Endodermal cell (in vitro differentiated cells): ENCODE measurements at regions not wholly inside any gene's neighbourhood (a gene's known extent, or its start where the extent isn't known, plus 50 kb on each side); places are given as distances from the start of the nearest gene placed in this dataset.

ENCODE experiments used
- DNase-seq: peaks from one replicate; pipeline ENCODE4 v3.0.0-alpha.2; 2017
- H3K27ac ChIP-seq: 2 replicates; pipeline ENCODE4 v1.5.1; 2013; ENCODE audit warnings: mild to moderate bottlenecking, low read depth, low read length, moderate library complexity
- H3K27me3 ChIP-seq: 2 replicates; pipeline ENCODE4 v1.6.1; 2013; ENCODE audit warnings: mild to moderate bottlenecking, low read length, moderate library complexity; ENCODE audit not compliant: insufficient read depth, control insufficient read depth, poor library complexity, severe bottlenecking
- H3K36me3 ChIP-seq: 2 replicates; pipeline ENCODE4 v1.7.0; 2013; ENCODE audit warnings: mild to moderate bottlenecking, low read length, moderate library complexity; ENCODE audit not compliant: control insufficient read depth, insufficient read depth
- H3K4me1 ChIP-seq: one replicate; pipeline ENCODE4 v1.7.0; 2013; ENCODE audit warnings: low read length; ENCODE audit not compliant: control insufficient read depth, insufficient read depth
- H3K4me3 ChIP-seq: 2 replicates; pipeline ENCODE4 v1.5.1; 2013; ENCODE audit warnings: mild to moderate bottlenecking, low read length, moderate library complexity
- H3K9ac ChIP-seq: 2 replicates; pipeline ENCODE4 v1.6.1; 2013; ENCODE audit warnings: mild to moderate bottlenecking, low read length, moderate library complexity; ENCODE audit not compliant: poor library complexity, severe bottlenecking; ENCODE audit errors: extremely low read depth
- H3K9me3 ChIP-seq: 2 replicates; pipeline ENCODE4 v1.6.1; 2013; ENCODE audit warnings: mild to moderate bottlenecking, low read length, moderate library complexity; ENCODE audit not compliant: control insufficient read depth
- H3K27ac Mint-ChIP-seq: 2 replicates; pipeline ENCODE4 v1.8.0; 2020; ENCODE audit warnings: mixed read lengths
- H3K27me3 Mint-ChIP-seq: 2 replicates; pipeline ENCODE4 v1.8.0; 2021; ENCODE audit warnings: mild to moderate bottlenecking, mixed read lengths; ENCODE audit not compliant: insufficient read depth
- H3K36me3 Mint-ChIP-seq: 2 replicates; pipeline ENCODE4 v1.8.0; 2020; ENCODE audit warnings: low read depth, mixed read lengths
- H3K4me1 Mint-ChIP-seq: 2 replicates; pipeline ENCODE4 v1.8.0; 2020; ENCODE audit warnings: mixed read lengths
- H3K4me3 Mint-ChIP-seq: 2 replicates; pipeline ENCODE4 v1.8.0; 2020; ENCODE audit warnings: mild to moderate bottlenecking, moderate library complexity, mixed read lengths
- H3K9me3 Mint-ChIP-seq: 2 replicates; pipeline ENCODE4 v1.8.0; 2020; ENCODE audit warnings: mild to moderate bottlenecking, mixed read lengths
- WGBS, 2 experiments: methylation state at CpG; one replicate each; pipeline versions ENCODE4 v1.1.5 to v1.1.7; 2013; ENCODE audit warnings: missing lambda C conversion rate in 2 of 2, mixed read lengths in 1 of 2; ENCODE audit not compliant: insufficient coverage in 1 of 2, insufficient read length in 1 of 2; 5-methylcytosine and 5-hydroxymethylcytosine counted together
- TF ChIP-seq, protein P1 (sequence below): fragments of 200-600 bp; sonication (generic); conservative IDR thresholded peaks from 2 replicates; pipeline ENCODE4 v1.5.0; 2021; ENCODE audit warnings: antibody characterized with exemption, mild to moderate bottlenecking

DNA sequence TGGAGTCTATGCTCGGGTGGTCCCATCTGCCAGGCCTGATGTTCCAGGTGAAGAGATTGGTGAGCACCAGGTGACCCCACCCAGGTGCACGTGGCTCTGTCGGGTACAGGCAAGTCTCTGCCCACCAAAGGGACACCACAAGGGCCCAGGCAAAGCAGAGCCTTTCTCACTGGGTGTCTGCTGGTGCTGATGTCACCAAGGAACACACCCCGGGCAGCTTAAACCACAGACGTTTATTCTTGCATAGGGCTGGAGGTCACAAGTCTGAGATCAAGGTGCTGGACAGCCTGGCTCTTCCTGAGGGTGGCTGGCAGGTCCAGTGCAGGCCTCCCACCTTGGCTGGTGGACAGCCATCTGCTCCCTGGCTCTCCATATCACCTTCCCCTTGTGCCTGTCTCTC is 100.7 kb upstream of the CD93 start:
- H3K36me3 Mint-ChIP-seq: no peaks in the 10 kb centered on the region

DNA sequence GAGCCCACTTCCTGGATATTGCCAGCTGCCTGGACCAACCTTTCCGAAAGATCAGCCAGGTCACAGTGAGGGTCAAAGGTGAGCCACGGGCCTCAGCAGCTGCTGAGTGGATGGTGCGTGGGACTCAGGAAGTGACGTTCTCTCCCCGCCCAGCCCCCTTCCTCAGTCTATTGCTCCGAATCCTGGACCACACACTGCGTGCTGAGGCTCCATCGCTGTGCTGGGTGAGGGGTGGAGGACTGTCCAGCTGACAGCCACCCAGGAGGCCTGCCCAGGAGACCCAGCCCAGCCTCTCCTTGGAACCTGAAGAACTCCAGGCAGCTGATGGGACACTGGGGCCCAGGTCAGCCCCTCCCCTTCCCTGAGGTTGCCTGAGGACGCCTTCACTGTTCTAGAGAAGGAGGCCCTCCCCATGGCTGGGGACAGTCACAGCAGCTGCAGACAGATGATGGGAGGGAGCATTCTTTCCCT is 94.4 kb upstream of the CD93 start:
- Histone ChIP-seq H3K36me3 (no peaks in the 10 kb centered on the region), H3K27ac (no peak overlapping the region), H3K4me1 (peaks cover 12% of the 10 kb centered on the region), H3K9ac (no peak overlapping the region), H3K4me3 (no peak overlapping the region), H3K27me3 (peaks cover 2% of the 10 kb centered on the region), H3K9me3 (peaks cover 12% of the 10 kb centered on the region)
- Mint-ChIP-seq H3K36me3 (no peaks in the 10 kb centered on the region), H3K4me1 (peaks cover 17% of the 10 kb centered on the region), H3K27ac (no peak overlapping the region), H3K4me3 (no peak overlapping the region), H3K9me3 (peaks cover 19% of the 10 kb centered on the region), H3K27me3 (peaks cover 7% of the 10 kb centered on the region)
- no peak for DNase-seq
- WGBS, 2 experiments: 68 to 90% methylated on average over 4 to 9 of the region's 9 CpGs
- TF ChIP-seq, protein P1, sequence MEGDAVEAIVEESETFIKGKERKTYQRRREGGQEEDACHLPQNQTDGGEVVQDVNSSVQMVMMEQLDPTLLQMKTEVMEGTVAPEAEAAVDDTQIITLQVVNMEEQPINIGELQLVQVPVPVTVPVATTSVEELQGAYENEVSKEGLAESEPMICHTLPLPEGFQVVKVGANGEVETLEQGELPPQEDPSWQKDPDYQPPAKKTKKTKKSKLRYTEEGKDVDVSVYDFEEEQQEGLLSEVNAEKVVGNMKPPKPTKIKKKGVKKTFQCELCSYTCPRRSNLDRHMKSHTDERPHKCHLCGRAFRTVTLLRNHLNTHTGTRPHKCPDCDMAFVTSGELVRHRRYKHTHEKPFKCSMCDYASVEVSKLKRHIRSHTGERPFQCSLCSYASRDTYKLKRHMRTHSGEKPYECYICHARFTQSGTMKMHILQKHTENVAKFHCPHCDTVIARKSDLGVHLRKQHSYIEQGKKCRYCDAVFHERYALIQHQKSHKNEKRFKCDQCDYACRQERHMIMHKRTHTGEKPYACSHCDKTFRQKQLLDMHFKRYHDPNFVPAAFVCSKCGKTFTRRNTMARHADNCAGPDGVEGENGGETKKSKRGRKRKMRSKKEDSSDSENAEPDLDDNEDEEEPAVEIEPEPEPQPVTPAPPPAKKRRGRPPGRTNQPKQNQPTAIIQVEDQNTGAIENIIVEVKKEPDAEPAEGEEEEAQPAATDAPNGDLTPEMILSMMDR: no peak

More for the DNA sequence above, 100.7 kb upstream of the CD93 start:
- Histone ChIP-seq H3K27me3 (no peaks in the 10 kb centered on the region), H3K9me3 (no peaks in the 10 kb centered on the region), H3K36me3 (no peaks in the 10 kb centered on the region), H3K4me3 (no peak overlapping the region), H3K4me1 (no peaks in the 10 kb centered on the region), H3K27ac (no peak overlapping the region), H3K9ac (no peak overlapping the region)
- no peak for DNase-seq
- TF ChIP-seq, protein P1: no peak
- Mint-ChIP-seq H3K4me1 (no peaks in the 10 kb centered on the region), H3K9me3 (peaks cover 20% of the 10 kb centered on the region), H3K27me3 (peaks cover 9% of the 10 kb centered on the region), H3K27ac (no peak overlapping the region), H3K4me3 (no peak overlapping the region)
- 93% methylated on average over 3 to 5 of the region's 5 CpGs for WGBS, 2 experiments

DNA sequence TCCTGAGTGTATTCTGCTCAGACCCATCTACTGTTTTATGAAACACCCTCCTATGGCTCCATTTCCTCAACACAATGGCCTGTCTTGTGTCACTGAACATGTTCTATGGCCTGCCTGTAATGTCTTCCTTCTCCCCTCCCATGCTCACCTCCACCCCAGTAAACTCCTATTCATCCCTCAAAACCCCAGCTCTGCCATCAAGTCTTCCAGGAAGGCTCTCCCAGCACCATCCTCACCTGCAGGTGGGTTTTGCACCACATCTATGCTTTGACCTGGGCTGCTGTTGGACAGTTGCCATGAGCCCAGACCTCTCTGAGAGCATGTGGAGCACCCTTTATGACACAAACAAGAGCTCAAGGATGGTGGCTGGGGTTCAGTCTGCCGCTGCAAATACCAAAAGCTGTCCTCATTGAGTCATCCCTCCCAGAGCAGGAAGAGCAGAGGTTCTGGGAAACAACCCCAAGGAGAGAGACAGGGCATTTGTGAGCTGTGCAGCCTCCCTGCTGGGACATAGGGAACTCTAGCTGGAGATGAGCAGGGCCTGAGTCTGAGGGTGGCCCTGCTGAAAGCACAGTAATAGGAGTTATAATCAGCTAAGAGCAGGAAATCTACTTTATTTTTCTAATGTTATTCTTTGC is 93.8 kb upstream of the CD93 start:
- H3K27me3 Mint-ChIP-seq: peaks cover 6% of the 10 kb centered on the region
- Histone ChIP-seq H3K27me3 (peaks cover 5% of the 10 kb centered on the region), H3K9me3 (peaks cover 18% of the 10 kb centered on the region), H3K4me1 (peaks cover 12% of the 10 kb centered on the region), H3K27ac (no peak overlapping the region), H3K36me3 (no peaks in the 10 kb centered on the region), H3K4me3 (no peak overlapping the region), H3K9ac (no peak overlapping the region)
- WGBS, 2 experiments: 67 to 82% methylated on average over 1 of the region's 1 CpG
- no peaks in the 10 kb centered on the region for H3K36me3 Mint-ChIP-seq
- peaks cover 16% of the 10 kb centered on the region for H3K9me3 Mint-ChIP-seq
- no peak for DNase-seq
- H3K4me3 Mint-ChIP-seq: no peak overlapping the region
- no peak overlapping the region for H3K27ac Mint-ChIP-seq
- peaks cover 17% of the 10 kb centered on the region for H3K4me1 Mint-ChIP-seq
- TF ChIP-seq, protein P1: no peak
